Natural killer cell (primary cell): ENCODE measurements at regions not wholly inside any gene's neighbourhood (a gene's known extent, or its start where the extent isn't known, plus 50 kb on each side); places are given as distances from the start of the nearest gene placed in this dataset.

Experiments used
- ATAC-seq, 3 donors: fragments of 150-1000 bp in 2 of 3; fragments of 200-7000 bp in 1 of 3; cut with Tn5 transposase; 1 replicate in 1 of 3; 2 replicates in 2 of 3; pipeline ENCODE4 v1.10.0; 2021; ENCODE audit warnings: mild to moderate bottlenecking in 2 of 3, moderate library complexity in 2 of 3
- DNase-seq, 2 donors: peaks; one replicate each; pipeline versions ENCODE4 v3.0.0 to v3.0.0-alpha.2; 2013 to 2021; ENCODE audit warnings: mixed read lengths in 1 of 2
- H3K27ac ChIP-seq: one replicate; pipeline ENCODE4 v1.5.1; 2013; ENCODE audit warnings: mild to moderate bottlenecking, low read length
- H3K27me3 ChIP-seq: one replicate; pipeline ENCODE4 v1.6.1; 2013; ENCODE audit warnings: low read length; ENCODE audit not compliant: control insufficient read depth, insufficient read depth
- H3K36me3 ChIP-seq: one replicate; pipeline ENCODE4 v1.6.1; 2013; ENCODE audit warnings: low read length; ENCODE audit not compliant: control insufficient read depth, insufficient read depth
- H3K4me1 ChIP-seq: one replicate; pipeline ENCODE4 v1.6.1; 2013; ENCODE audit warnings: low read length; ENCODE audit not compliant: control insufficient read depth, insufficient read depth
- H3K4me3 ChIP-seq: one replicate; pipeline ENCODE4 v1.5.1; 2013; ENCODE audit warnings: low read length
- H3K9me3 ChIP-seq: one replicate; pipeline ENCODE4 v1.6.1; 2013; ENCODE audit warnings: low read length; ENCODE audit not compliant: control insufficient read depth, insufficient read depth
- H3K27ac Mint-ChIP-seq, 2 donors: one replicate each; pipeline ENCODE4 v1.8.0; 2022; ENCODE audit warnings: mild to moderate bottlenecking in 2 of 2, mixed read lengths in 2 of 2, moderate library complexity in 1 of 2
- H3K27me3 Mint-ChIP-seq, 2 donors: one replicate each; pipeline ENCODE4 v1.8.0; 2022; ENCODE audit warnings: low read depth in 2 of 2, mixed read lengths in 2 of 2
- H3K36me3 Mint-ChIP-seq: one replicate; pipeline ENCODE4 v1.8.0; 2022; ENCODE audit warnings: mixed read lengths
- H3K4me1 Mint-ChIP-seq, 2 donors: one replicate each; pipeline ENCODE4 v1.8.0; 2022; ENCODE audit warnings: mixed read lengths in 2 of 2
- H3K4me3 Mint-ChIP-seq: one replicate; pipeline ENCODE4 v1.8.0; 2022; ENCODE audit warnings: mild to moderate bottlenecking, moderate library complexity, mixed read lengths
- H3K9me3 Mint-ChIP-seq, 2 donors: one replicate each; pipeline ENCODE4 v1.8.0; 2022; ENCODE audit warnings: mixed read lengths in 2 of 2
- WGBS: methylation state at CpG from one replicate; pipeline ENCODE4 v1.1.7; 2013; ENCODE audit warnings: missing lambda C conversion rate; ENCODE audit not compliant: insufficient coverage; 5-methylcytosine and 5-hydroxymethylcytosine counted together
- intact Hi-C: fragments of 100-400 bp; cut with micrococcal nuclease; formaldehyde crosslinking; loops from one replicate; pipeline ENCODE4 v1.14.2; 2022
- TF ChIP-seq, protein P1 (sequence below): fragments of 200-600 bp; IDR thresholded peaks from one replicate; pipeline ENCODE4 v1.8.0; 2022; ENCODE audit warnings: antibody characterized with exemption

DNA sequence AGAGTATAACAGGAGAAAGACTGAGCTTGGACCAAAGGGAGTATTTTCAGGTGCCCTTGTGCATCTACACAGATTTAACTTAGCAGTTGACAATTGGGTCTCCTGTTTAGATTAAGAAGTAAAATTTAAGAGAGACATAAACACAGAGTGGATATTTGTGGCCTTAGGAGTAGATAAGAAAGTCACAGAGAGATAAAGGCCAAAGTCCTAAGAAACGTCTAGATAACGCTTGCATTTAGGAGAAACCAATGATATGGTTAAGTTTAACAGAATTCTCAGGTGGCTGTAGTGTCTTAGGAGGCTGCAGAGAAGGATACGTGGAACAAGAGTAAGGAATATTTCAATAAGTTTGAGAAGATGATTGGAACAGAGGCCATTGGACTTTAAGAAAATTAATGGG, 155.0 kb upstream of the DAB2 start:
- Mint-ChIP-seq H3K9me3 (no peaks in the 10 kb centered on the region), H3K4me3 (no peak overlapping the region), H3K27me3 (peaks cover under 1 to 28% of the 10 kb centered on the region in 2 donors), H3K27ac (no peak overlapping the region), H3K4me1 (no peaks in the 10 kb centered on the region), H3K36me3 (no peaks in the 10 kb centered on the region)
- 92% methylated on average over 3 of the region's 3 CpGs for WGBS
- no peaks in the 10 kb centered on the region for H3K9me3 ChIP-seq
- DNase-seq = no peak
- H3K27ac ChIP-seq = no peak overlapping the region
- no peak overlapping the region for H3K4me3 ChIP-seq
- H3K27me3 ChIP-seq = no peaks in the 10 kb centered on the region
- no peak for ATAC-seq
- intact Hi-C loops = loop anchor here (1.0 to 5.0 kb wide), 3 partner anchors 1109 to 1298 kb away; no protein-coding TSS in a partner anchor
- no peaks in the 10 kb centered on the region for H3K4me1 ChIP-seq
- H3K36me3 ChIP-seq = no peaks in the 10 kb centered on the region
- TF ChIP-seq, protein P1, sequence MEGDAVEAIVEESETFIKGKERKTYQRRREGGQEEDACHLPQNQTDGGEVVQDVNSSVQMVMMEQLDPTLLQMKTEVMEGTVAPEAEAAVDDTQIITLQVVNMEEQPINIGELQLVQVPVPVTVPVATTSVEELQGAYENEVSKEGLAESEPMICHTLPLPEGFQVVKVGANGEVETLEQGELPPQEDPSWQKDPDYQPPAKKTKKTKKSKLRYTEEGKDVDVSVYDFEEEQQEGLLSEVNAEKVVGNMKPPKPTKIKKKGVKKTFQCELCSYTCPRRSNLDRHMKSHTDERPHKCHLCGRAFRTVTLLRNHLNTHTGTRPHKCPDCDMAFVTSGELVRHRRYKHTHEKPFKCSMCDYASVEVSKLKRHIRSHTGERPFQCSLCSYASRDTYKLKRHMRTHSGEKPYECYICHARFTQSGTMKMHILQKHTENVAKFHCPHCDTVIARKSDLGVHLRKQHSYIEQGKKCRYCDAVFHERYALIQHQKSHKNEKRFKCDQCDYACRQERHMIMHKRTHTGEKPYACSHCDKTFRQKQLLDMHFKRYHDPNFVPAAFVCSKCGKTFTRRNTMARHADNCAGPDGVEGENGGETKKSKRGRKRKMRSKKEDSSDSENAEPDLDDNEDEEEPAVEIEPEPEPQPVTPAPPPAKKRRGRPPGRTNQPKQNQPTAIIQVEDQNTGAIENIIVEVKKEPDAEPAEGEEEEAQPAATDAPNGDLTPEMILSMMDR = no peak

GRCh38 chr5:39578887-39579497, 154.2 kb upstream of the DAB2 start:
- Histone ChIP-seq H3K36me3 (no peaks in the 10 kb centered on the region), H3K27ac (no peak overlapping the region)

GRCh38 chr5:39577529-39577928, 152.7 kb upstream of the DAB2 start:
- DNase-seq (no peak), ATAC-seq (no peak)
- TF ChIP-seq, protein P1 = no peak
- Histone ChIP-seq H3K36me3 (no peaks in the 10 kb centered on the region), H3K4me3 (no peak overlapping the region), H3K9me3 (no peaks in the 10 kb centered on the region), H3K27me3 (no peaks in the 10 kb centered on the region), H3K4me1 (no peaks in the 10 kb centered on the region), H3K27ac (no peak overlapping the region)
- intact Hi-C loops = no loop called here
- no peaks in the 10 kb centered on the region for H3K36me3 Mint-ChIP-seq
- no peaks in the 10 kb centered on the region for H3K4me1 Mint-ChIP-seq
- no peaks in the 10 kb centered on the region for H3K9me3 Mint-ChIP-seq
- peaks cover 5 to 9% of the 10 kb centered on the region in 2 donors for H3K27me3 Mint-ChIP-seq
- H3K4me3 Mint-ChIP-seq = no peak overlapping the region
- 82% methylated on average over 1 of the region's 2 CpGs for WGBS
- no peak overlapping the region for H3K27ac Mint-ChIP-seq

More at GRCh38 chr5:39578887-39579497, 154.2 kb upstream of the DAB2 start:
- H3K27me3 ChIP-seq = no peaks in the 10 kb centered on the region
- ATAC-seq (no peak), DNase-seq (peak in 1 of 2 donors; percentile 57)
- Mint-ChIP-seq H3K9me3 (no peaks in the 10 kb centered on the region), H3K4me3 (no peak overlapping the region), H3K4me1 (no peaks in the 10 kb centered on the region), H3K27me3 (peaks cover 5 to 22% of the 10 kb centered on the region in 2 donors), H3K36me3 (no peaks in the 10 kb centered on the region), H3K27ac (no peak overlapping the region)
- 92% methylated on average over 2 of the region's 2 CpGs for WGBS
- intact Hi-C loops = loop anchor here (1.0 kb wide), 1 partner anchor 1109 kb away; no protein-coding TSS in a partner anchor
- TF ChIP-seq, protein P1 = peak; percentile 92
- no peak overlapping the region for H3K4me3 ChIP-seq
- H3K9me3 ChIP-seq = no peaks in the 10 kb centered on the region
- no peaks in the 10 kb centered on the region for H3K4me1 ChIP-seq
